Mucosa of rectum (tissue), 2 donors: ENCODE measurements at regions not wholly inside any gene's neighbourhood (a gene's known extent, or its start where the extent isn't known, plus 50 kb on each side); places are given as distances from the start of the nearest gene placed in this dataset.
"Not testable (repeated sequence)": the region's sequence is repeated elsewhere in the genome, so short reads cannot be mapped to it uniquely, and the experiment has no call there.

Experiments
- H3K27ac ChIP-seq, 2 donors: one replicate each; pipeline ENCODE4 v1.7.0; 2013; ENCODE audit warnings: inconsistent platforms in 2 of 2, low read depth in 2 of 2, low read length in 2 of 2
- H3K27me3 ChIP-seq, 2 donors: one replicate each; pipeline ENCODE4 v1.7.0; 2013; ENCODE audit warnings: low read length in 2 of 2; ENCODE audit not compliant: control insufficient read depth in 2 of 2, insufficient read depth in 2 of 2
- H3K36me3 ChIP-seq, 2 donors: one replicate each; pipeline ENCODE4 v1.7.0; 2013; ENCODE audit warnings: low read length in 2 of 2; ENCODE audit not compliant: control insufficient read depth in 2 of 2, insufficient read depth in 2 of 2
- H3K4me1 ChIP-seq, 2 donors: one replicate each; pipeline ENCODE4 v1.7.0; 2013; ENCODE audit warnings: low read length in 2 of 2, mild to moderate bottlenecking in 1 of 2; ENCODE audit not compliant: control insufficient read depth in 2 of 2, insufficient read depth in 2 of 2
- H3K4me3 ChIP-seq, 2 donors: one replicate each; pipeline ENCODE4 v1.7.0; 2013; ENCODE audit warnings: low read length in 2 of 2
- H3K9ac ChIP-seq, 2 donors: one replicate each; pipeline ENCODE4 v1.7.0; 2013; ENCODE audit warnings: low read length in 2 of 2, low read depth in 1 of 2, mild to moderate bottlenecking in 1 of 2
- H3K9me3 ChIP-seq, 2 donors: one replicate each; pipeline ENCODE4 v1.7.0; 2013; ENCODE audit warnings: low read length in 2 of 2; ENCODE audit not compliant: control insufficient read depth in 2 of 2
- donor health status: healthy.
- donor health status: Normal muscosa, but diverticular disease.

DNA sequence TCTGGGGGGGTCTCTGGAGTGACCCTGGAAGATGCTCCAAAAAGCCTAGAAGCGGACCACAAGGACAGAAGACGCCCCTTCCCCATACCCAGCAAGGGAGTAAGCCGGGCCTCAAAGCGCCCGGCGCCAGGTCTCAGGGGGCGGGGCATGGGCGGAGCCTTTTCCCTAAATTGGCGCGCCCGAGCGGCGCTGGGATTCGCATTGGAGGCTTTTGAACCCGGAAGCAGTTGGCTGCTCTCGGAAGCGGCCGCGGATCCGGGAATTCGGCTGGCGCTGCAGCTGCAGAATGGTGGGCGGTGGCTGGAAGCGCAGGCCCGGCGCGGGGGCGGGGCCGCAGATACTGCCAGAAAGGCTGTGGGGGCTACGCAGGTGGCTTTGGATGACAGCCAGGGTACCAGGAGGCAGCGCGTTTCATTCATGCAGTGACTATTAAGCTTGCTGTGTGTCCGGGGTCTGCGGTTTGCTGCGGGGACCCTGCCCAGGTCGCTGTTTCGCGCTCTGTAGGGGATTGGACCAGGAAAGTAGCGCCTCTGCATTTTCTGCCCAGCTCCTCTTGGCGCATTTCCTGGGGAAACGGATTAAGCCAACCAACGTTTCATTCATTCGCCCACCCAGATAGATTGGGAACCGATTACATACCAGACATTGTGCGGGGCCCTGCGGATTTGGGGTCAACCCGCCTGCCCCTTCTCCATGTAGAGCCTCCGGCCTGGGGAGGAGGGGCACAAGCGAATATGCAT is 83.0 kb upstream of the FREM1 start:
- Histone ChIP-seq H3K4me1 (no peaks in the 10 kb centered on the region), H3K27me3 (no peaks in the 10 kb centered on the region), H3K36me3 (no peaks in the 10 kb centered on the region), H3K9me3 (no peaks in the 10 kb centered on the region), H3K9ac (peak overlapping the region in 1 of 2 donors; percentile 41), H3K27ac (no peak overlapping the region), H3K4me3 (peak overlapping the region; percentile 67 to 79)

DNA sequence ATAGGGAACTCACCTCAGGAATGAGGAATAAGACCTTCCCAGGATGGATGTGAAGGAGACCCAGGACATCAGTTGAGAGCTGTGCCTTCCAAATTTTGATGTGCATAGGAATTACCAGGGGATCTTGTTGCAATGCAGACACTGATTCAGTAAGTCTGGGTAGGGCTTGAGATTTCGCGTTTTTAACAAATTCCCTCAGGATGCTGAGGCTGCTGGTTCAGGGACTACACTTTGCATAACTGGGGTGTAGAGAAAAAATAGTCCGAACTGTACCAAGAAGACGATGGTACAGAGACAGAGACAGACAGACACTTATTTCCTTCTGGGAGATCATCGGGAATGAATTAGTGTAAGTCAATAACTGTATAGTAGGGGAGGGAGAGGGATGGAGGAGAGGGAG is 82.3 kb upstream of the FREM1 start:
- peak overlapping the region in 1 of 2 donors; percentile 79 for H3K4me3 ChIP-seq
- H3K27ac ChIP-seq = no peak overlapping the region

DNA sequence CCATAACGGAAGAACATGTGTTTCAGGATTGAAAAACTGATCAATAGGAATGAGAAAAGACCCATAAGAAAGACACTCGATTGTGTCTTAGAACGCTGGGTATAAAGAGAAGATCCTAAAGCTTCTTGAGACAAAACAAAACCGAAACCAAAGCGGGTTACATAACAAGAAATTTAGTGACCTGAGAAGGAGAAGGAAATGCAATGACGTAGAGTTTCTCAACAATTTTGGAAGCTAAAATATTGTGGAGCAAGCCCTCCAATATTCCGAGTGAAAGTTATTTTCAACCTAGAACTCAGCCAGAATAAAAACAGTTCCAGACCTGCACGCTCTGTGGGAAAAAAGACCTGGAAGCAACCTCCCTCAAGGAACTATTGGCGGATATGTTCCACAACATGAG is 81.9 kb upstream of the FREM1 start:
- Histone ChIP-seq H3K9ac (no peak overlapping the region), H3K4me3 (no peak overlapping the region), H3K4me1 (no peaks in the 10 kb centered on the region), H3K27me3 (no peaks in the 10 kb centered on the region), H3K27ac (no peak overlapping the region), H3K9me3 (no peaks in the 10 kb centered on the region), H3K36me3 (no peaks in the 10 kb centered on the region)

More for the DNA sequence above, 82.3 kb upstream of the FREM1 start:
- H3K9me3 ChIP-seq = no peaks in the 10 kb centered on the region
- H3K27me3 ChIP-seq = no peaks in the 10 kb centered on the region
- no peaks in the 10 kb centered on the region for H3K36me3 ChIP-seq
- no peaks in the 10 kb centered on the region for H3K4me1 ChIP-seq
- no peak overlapping the region for H3K9ac ChIP-seq

DNA sequence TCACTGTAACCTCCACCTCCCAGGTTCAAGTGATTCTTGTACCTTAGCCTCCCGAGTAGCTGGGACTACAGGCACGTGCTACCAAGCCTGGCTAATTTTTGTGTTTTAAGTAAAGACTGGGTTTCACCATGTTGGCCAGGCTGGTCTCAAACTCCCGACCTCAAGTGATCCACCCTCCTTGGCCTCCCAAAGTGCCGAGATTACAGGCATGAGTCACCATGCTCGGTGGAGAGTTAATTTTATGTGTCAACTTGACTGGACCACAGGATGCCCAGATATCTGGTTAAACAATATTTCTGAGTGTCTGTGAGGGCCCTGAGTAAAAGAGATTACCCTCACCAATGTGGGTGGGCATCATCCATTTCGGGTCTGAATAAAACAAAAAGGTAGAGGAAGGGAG is 80.4 kb upstream of the FREM1 start:
- H3K27ac ChIP-seq, H3K9ac ChIP-seq, H3K4me1 ChIP-seq, H3K36me3 ChIP-seq, H3K27me3 ChIP-seq, H3K9me3 ChIP-seq, H3K4me3 ChIP-seq: not testable (repeated sequence)

GRCh38 chr9:14989811-14990210 is 79.6 kb upstream of the FREM1 start:
- Histone ChIP-seq H3K36me3 (no peaks in the 10 kb centered on the region), H3K4me3 (no peak overlapping the region), H3K4me1 (no peaks in the 10 kb centered on the region), H3K27ac (no peak overlapping the region), H3K27me3 (no peaks in the 10 kb centered on the region), H3K9ac (no peak overlapping the region), H3K9me3 (no peaks in the 10 kb centered on the region)

- H3K27me3 ChIP-seq, H3K36me3 ChIP-seq, H3K9me3 ChIP-seq, H3K4me1 ChIP-seq, H3K9ac ChIP-seq, H3K4me3 ChIP-seq, H3K27ac ChIP-seq: not testable (repeated sequence)
Measured at GRCh38 chr9:14989336-14989735, 79.1 kb upstream of the FREM1 start.

GRCh38 chr9:14987858-14988257 is 77.6 kb upstream of the FREM1 start:
- no peaks in the 10 kb centered on the region for H3K27me3 ChIP-seq
- H3K9ac ChIP-seq = no peak overlapping the region
- H3K27ac ChIP-seq = no peak overlapping the region
- no peaks in the 10 kb centered on the region for H3K9me3 ChIP-seq
- no peak overlapping the region for H3K4me3 ChIP-seq
- no peaks in the 10 kb centered on the region for H3K4me1 ChIP-seq
- H3K36me3 ChIP-seq = no peaks in the 10 kb centered on the region

- H3K9me3 ChIP-seq = no peaks in the 10 kb centered on the region
- no peaks in the 10 kb centered on the region for H3K36me3 ChIP-seq
- H3K27me3 ChIP-seq = no peaks in the 10 kb centered on the region
- no peak overlapping the region for H3K4me3 ChIP-seq
- H3K27ac ChIP-seq = no peak overlapping the region
- no peaks in the 10 kb centered on the region for H3K4me1 ChIP-seq
- H3K9ac ChIP-seq = no peak overlapping the region
Measured at GRCh38 chr9:14985419-14985818, 75.2 kb upstream of the FREM1 start.

DNA sequence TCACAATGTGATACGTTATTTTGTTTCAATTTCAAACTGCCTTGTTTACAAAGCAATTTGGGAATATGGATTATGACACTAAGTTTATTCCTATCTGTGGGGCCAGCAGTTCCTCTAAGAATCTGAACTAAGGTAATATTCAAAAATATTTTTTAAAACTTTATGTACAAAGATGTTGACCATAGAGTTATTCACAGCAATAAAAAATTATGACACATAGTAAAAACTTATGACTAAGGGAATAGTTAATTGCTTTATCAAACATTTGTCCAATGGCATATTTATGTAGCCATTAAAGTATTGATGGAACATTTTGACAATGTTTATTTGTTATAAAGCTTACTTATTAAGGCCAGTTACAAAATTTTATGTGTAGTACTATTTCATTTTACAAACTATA is 73.4 kb upstream of the FREM1 start:
- Histone ChIP-seq H3K27me3 (no peaks in the 10 kb centered on the region), H3K4me3 (no peak overlapping the region), H3K9ac (no peak overlapping the region), H3K27ac (no peak overlapping the region), H3K36me3 (no peaks in the 10 kb centered on the region), H3K9me3 (no peaks in the 10 kb centered on the region), H3K4me1 (no peaks in the 10 kb centered on the region)

- Histone ChIP-seq H3K9ac (no peak overlapping the region), H3K9me3 (no peaks in the 10 kb centered on the region), H3K27ac (no peak overlapping the region), H3K27me3 (no peaks in the 10 kb centered on the region), H3K36me3 (no peaks in the 10 kb centered on the region), H3K4me3 (no peak overlapping the region), H3K4me1 (no peaks in the 10 kb centered on the region)
Measured at GRCh38 chr9:14981291-14981950, 71.2 kb upstream of the FREM1 start.
